ENCODE measurements at regions not wholly inside any gene's neighbourhood (a gene's known extent, or its start where the extent isn't known, plus 50 kb on each side); places are given as distances from the start of the nearest gene placed in this dataset.

GRCh38 chr16:13733561-13733960 is 186.4 kb upstream of the ERCC4 start:
- TF ChIP-seq POLR2A (IDR thresholded peaks at IDR 0.05) (no peak), CTCF (IDR thresholded peaks at IDR 0.05) (no peak)
